Daoy (cell line): ENCODE measurements at regions not wholly inside any gene's neighbourhood (a gene's known extent, or its start where the extent isn't known, plus 50 kb on each side); places are given as distances from the start of the nearest gene placed in this dataset.
"Not testable (repeated sequence)": the region's sequence is repeated elsewhere in the genome, so short reads cannot be mapped to it uniquely, and the experiment has no call there.

Experiments
- DNase-seq: peaks from one replicate; pipeline ENCODE4 v3.0.0-alpha.2; 2015; ENCODE audit warnings: low read depth

DNA sequence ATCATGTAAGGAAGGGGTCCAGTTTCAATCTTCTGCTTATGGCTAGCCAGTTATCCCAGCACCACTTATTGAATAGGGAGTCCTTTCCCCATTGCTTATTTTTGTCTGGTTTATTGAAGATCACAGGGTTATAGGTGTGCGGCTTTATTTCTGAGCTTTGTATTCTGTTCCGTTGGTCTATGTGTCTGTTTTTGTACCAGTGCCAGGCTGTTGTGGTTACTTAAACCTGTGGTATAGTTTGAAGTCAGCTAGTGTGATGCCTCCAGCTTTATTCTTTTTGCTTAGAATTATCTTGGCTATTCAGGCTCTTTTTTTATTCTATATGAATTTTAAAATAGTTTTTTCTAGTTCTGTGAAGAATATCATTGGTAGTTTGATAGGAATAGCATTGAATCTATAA is 234.6 kb upstream of the CASK start:
- not testable (repeated sequence) for DNase-seq

DNA sequence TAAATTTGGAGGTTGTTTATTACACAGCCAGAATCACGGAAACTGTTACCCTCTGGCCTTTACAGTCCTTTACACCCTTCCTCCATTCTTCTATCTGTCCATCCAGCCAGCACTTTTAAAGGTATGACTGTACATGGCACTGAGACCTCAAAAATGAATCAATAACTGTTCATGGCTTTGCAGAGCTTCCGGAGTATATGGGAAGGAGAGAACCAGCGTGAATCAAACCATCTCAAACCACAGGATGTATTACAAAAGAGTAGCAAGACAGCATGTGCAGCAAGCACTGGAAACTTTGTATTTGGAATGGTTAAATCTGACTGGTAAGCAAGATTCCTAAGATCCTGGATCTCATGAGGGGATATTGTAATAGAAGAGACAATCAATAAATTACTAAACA is 228.5 kb upstream of the CASK start:
- DNase-seq = no peak

DNA sequence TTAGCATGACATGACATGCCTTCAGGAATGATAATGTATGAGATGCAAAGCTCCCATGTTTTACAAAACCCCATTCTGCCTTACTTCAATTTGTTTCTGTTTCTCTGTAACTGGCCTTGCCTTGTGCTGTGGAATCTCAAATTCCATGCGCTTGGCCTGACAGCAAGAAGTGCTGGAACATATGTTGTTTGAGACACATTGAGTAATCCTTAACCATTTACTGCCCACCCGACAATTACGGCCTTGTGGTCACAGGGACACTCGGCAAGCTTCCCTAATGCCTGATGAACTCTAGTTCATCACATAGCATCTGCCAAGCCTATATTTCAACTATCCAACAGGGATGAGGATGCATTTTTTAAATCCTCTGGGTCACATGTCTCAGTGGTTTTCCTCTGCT is 226.4 kb upstream of the CASK start:
- DNase-seq = no peak

DNA sequence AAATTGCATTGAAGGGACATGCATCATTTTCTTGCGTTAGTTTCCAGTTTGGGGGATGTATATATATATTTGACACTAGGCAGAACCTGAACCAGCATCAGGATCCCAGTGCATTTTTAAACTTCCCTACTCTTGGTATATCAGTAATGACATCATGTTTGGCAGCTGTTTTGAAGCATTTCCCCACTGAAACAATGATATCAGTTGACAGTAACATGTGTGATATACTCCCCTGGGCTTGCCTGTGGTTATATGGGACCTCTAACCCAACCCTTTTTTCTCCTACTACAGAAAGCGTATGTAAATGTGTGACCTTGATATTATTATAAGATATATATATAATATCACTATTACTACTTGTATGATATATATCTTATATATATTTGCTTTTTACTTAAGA is 225.9 kb upstream of the CASK start:
- DNase-seq = no peak

DNA sequence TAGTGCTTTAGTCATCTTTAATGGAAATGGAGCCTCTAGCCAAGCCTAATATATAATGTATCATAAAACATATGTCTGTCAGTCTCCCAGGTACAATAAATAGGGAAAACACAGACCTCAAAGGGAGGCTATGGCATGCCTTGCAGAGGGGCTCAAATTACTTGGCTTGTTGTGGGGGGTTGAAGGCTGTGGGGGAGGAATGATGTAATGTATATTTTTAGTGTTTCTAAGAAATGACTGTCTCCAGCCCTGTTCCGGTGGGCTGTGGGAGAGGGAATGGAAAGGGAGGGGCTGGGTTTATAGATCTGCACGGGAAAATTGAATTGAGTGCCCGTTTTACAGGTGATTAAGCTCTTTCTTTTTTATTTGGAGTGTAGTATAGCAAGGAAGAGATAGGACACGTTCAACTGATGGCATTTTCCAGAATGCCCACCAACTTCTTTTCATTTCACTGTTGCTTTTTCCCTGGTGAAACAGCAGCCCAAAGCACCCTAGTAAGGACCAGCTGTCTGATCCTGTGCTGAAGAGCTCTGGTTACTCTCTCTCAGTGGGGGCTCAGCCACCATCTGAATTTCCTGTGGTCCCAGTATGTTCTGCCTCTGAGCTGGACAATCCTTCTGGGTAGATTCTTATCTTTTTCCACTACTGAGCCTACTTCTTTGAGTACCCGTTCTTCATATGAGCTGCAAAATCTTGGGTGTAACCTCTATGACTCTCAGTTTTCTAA is 220.7 kb upstream of the CASK start:
- peak; percentile 37 for DNase-seq

DNA sequence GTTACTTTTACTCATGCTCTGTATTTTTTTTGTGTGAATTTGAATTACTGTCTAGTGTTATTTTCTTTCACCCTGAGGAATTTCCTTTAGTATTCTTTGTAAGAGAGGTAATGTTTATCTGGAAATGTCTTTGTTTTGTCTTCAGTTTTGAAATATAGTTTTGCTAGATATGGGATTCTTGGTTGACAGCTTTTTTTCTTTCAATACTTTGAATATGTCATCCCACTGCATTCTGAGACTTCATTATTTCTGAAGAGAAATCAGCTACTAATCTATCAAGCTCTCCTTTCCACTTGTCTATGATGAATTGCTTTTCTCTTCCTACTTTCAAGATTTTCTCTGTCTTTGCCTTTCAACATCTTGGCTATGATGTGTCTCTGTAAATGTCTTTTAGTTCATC is 217.0 kb upstream of the CASK start:
- no peak for DNase-seq

DNA sequence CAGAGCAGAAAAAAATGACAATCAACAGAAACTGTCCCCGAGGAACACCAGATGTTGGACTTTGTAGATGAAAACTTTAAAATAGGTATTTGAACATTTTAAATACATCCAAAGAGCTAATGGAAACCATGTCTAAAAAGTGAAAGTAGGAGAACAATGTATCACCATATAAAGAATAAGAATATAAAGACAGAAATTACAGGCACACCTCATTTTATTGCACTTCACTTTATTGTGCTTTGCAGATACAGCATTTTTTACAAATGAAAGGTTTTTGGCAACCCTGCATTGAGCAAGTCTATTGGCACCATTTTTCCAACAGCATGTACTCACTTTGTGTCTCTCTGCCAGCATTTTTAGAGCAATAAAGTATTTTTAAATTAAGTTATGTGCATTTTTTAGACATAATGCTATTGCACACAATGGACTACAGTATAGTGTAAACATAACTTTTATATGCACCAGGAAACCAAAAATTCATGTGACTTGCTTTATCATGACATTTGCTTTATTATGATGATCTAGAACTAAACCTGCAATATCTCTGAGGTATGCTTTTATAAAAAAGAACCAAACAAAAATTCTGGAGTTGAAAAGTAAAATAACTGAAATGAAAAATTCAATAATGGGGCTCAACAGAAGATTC is 212.4 kb upstream of the CASK start:
- no peak for DNase-seq

DNA sequence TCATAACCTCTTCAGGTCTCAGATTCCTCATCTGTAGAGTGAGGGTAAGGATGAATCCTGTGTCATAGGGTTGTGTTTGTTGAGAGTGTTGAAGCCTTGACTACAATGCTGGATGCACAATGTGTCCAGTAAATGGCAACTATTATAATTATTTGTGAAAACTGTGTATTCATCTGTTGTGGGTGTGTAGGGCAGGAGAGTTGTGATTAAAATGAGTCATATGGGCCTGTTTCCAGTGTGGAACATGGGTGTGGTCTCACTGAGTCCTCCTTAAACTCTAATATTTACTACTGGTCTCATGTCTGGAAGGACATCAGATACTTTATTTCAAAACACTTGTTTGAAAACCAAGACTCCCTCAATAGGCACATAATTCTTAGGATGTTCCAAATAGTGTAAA is 208.5 kb upstream of the CASK start:
- no peak for DNase-seq

DNA sequence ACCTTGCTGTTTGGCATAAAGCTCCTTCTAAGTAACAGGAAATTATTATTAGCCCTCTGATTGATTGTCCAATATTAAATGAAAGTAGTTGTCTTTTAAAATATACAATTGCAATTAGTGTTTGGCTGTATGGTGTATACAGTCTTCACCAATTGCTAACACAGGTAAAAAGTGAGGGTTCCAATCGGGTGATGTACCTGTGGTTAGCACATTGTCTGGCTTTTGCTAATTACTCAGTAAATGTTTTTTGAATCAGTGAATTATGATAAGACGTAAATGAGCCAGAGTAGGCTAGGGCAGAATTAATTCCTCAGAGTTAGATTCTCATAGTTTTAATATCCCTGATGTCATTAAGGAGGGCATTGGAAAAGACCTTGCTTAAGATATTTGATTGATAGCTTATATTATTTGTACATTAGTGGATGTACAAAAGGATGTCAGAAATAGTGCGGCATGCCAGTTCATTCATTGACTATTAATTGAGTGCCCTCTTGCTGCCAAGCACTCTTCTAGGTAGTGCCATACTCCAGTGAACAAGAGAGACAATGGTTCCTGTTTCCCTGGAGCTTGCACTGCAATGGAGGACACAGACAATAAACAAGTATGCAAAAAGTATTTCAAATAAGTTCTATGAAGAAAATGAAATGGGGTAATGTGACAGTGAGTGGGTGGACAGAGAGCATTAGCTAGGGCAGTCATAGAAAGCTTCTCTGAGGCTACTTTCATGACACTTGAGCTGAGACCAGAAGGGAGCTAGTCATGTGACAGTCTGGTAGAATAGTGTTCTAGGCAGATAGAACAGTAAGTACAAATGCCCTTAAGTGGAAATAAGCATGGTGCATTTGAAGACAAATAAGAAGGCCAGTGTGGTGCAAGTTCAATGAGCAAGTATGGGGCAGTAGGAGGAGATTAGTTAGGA is 205.9 kb upstream of the CASK start:
- no peak for DNase-seq

DNA sequence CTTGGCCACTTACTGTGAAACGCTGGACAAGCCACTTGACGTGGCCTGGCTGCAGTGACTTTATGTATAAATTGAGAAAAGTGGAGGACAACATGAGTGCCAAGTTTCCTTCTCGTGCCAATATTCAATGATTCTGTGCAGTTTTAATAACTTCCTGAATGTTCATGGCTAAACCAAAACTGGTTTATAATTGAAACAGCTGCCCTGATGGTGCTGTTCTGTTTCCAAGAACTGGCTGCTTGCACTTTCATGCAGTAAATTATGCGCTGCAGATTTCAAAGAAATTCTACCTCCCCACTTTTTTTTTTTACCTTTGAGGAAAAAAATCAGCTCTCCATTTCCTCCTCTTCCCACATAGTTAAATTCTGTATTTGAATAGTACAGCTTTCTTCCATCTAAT is 205.2 kb upstream of the CASK start:
- DNase-seq = no peak

DNA sequence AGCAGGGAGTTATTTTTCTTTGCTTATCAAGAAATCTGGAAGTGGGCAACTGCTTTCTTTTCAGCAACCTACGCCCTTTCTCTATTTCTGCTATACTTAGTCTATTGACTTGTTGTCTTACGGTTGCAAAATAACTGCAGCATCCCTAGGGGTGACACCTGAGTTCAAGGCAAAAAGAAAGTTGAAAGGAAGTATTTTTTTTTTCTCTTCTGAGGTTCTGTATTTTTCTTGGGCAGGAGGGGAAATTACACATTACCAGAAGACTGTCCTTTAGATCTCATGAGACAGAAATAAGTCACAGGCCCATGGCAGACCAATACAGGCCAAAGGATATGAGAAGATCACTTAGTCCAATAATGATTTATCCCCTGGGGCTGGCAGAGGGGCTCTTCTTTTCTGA is 204.7 kb upstream of the CASK start:
- DNase-seq = no peak

DNA sequence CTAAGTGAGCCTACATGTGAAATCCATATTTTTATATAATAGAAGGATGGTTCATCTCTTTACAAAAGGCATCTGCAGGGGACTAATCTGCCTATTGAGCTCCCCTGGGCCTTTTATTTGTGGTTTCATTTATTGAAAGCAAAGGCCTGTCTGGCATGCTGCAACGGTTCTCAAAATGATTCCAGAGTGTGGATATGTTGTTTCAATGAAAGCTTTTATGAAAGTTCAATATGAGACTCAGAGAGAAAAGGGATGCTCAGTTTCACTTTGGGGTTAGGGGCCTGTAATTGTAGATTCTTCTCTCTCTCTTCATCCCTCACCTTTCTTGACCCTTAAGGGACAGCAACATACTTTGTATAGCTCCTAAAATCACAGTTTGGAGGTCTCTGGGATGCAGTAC is 204.2 kb upstream of the CASK start:
- no peak for DNase-seq

DNA sequence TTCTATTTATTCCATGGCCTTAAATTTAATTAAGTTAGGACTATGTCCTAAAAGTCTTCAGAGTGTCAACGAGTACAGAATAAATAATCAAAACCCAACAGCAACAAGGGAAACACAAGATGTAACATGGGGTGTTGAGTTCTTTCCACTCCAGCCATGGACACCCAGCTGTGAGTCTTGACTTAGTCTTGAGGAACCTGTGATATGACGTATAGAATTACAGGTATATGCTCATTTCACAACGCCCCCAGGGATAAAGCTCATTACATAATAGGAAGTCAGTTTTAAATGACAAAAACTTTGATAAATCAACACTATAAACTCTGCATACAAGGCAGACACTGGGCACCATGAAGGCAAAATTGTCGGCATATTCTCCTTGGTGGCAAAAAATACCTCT is 200.0 kb upstream of the CASK start:
- DNase-seq = no peak

DNA sequence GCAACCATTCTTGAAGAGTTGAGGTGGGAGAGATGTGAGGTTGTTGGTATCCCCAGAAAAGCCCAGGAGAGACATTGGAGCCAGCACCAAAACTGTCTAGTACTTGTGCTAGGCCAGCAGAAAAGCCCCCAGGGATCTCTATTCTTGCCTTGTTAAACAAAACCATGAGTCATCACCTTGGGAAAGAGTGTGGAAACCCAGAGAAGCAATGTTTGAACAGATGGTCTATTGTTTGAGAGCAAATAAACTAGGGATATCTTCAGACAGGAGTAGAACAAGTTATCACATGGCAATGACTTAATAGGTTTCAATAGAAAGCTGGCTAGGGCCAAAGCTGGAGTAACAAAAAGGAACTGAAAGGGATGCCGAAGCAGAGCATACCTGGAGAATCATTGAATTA is 195.7 kb upstream of the CASK start:
- DNase-seq = peak; percentile 67

DNA sequence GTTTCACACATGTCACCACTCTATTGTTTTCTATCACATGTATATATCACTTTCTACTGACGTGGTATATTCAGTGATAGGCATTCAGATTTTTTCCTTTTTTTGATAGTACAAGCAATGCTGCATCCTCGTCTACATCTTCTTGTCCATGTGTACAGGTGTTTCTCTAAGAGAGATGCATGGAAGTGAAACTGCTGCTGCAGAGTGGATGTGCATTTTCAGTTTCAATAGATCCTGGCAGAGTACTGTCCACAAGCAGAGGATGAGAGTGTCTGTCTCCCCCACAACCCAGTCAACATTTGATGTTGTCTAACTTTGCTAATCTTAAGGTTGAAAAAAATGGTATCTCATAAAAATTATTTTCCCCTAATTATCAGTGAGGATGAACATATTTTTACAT is 194.0 kb upstream of the CASK start:
- no peak for DNase-seq

DNA sequence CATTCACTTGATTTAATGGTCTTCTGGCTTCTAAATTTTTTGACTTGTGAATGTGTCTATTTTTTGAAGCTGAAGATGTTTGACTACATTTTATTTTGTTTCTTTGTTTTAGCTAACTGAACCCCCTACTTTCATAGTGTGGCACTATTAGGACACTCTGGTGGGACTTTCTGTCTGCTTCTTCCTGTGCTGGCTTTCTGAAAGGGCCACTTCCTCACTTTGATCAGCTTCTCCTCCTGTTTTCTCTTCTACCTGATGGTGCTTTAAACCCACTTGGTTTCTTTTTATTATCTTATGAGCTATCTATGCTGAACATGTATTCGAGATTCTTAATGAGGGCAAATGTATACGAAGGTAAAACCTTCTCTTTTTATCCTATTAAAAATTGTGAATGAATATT is 186.1 kb upstream of the CASK start:
- DNase-seq = no peak

DNA sequence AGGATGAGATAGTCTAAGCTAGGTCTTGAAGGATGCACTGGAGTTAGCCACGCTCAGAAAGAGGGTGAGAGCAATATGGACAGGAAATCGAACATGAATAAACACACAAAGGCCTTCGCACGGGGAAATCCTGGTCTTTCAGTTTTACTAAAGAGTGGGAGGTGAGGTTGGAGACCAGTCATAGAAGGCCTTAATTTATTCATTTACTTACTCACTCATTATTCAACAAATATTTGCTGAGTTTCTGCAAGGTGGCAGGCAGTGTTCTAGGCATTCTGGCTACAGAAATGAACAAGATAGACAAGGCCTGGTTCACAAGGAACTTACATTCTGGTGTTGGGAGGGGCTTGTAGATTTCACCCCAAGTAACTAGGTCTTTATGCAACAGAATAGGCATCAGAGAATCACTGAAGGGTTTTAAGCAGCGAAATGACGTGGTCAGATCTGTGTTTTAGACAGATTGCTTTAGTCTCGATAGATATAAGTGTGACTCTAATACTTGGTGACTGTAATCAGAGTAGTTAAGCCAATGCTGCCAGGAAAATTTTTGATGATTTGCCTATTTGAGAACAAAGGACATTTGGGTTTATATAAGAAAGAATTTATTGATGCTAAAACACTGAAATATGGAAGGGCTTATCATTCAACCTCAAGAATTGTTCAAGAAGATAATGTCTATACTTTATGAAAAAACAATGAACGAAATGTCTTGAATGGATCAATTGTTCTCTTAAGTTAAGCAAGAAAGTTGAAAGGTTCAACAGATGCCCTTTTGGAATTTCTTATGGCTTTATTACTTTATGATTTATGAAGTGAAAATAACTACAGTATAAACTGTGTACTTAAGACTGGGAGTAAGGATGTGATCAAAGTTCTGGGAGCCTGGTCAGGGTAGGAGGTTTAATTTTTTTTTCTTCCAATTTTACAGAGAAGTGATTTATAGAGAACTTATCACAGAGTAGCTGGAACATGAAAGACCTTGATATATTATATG is 184.4 kb upstream of the CASK start:
- DNase-seq = no peak

DNA sequence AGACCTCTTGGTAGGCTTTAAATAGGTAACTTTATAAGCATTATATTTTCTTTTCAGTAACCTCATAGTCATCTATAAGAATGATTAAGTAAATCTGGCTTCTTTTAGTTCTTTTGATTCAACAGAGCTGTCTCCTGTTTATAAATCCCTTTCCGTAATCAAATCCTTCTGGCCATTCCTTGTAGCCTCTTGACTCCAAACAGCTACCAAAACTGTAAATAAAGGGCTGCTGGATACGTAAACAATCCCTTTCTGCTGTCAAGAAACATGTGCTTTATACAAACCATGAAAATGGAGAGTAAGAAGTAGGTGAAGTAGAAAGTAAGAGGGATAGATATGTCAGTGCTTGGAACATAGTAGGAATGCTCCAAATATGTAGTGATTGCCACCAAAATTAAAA is 183.2 kb upstream of the CASK start:
- DNase-seq = no peak

DNA sequence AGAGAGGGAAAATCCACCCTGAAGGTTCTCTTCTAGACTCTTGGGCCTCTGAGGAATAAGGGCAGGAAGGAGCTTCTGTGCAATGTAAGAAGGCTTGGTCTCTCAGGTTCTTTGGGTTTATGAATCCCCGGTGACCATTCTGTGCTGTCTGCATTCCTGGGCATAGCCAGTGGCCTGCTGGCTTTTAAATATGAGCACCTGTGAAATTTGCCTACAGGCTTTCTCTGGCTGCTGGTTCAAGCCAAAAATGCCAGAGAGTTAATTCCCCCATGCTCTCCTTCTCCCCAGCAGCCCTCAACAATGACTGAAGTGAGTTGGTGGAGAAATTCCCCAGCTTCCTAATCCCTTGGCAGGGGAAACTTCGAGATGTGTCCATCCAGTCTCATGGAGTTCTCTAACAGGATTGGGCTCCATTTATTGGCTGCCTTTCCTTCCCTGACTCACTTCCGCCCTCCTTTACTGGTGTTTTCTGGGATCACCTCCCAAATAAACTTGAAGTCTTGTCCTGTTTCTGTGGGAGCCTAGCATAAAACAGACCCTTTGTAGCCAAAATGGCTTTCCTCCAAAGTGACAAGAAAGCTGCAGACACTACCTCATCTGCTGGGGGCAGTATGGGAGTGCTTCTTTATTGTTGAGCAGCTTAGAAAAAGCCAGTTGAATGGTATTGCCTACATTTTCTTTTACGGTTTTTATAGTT is 179.4 kb upstream of the CASK start:
- peak; percentile 5 for DNase-seq

DNA sequence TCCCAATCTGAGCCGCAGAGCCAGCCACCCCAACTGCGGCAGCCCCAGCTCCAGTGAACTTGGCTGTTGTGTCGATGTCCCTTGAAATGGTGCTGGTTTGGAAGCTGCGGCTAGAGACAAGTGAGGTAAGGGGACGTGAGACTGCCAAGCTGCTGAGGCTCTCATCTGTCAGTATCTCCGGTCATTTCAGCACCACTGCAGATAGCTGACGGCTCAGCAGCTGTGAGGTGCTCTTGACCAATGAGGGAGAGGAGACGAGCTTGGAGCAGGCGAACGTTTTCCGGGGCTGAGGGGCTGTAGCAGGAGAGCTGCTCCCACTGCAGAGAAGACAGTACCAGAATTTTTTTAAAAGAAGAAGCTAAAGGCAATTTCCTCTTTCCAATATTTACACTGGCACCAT is 175.5 kb upstream of the CASK start:
- no peak for DNase-seq

DNA sequence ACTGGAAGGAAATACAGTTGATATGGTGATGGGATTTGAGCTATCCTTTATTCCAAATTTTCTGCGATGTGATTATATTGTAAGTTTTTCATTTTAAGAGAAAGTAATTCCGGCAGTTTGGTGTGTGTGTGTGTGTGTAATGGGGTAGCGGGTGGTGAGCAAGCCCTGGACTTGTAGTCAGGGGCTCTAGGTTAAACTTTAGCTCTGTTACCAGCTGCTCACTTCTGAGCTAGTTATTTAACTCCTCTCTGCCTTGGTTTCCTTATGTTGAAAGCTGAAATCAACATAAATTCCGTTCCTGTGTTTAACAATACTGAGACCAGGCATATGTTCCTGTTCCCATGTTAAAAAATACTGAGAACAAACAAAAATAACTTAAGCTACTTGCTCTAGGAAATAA is 174.1 kb upstream of the CASK start:
- no peak for DNase-seq
